Activated CD4-positive, alpha-beta T cell treated with anti-CD3 and anti-CD28 coated beads for 36 hours (primary cell): ENCODE measurements at regions not wholly inside any gene's neighbourhood (a gene's known extent, or its start where the extent isn't known, plus 50 kb on each side); places are given as distances from the start of the nearest gene placed in this dataset.
"Not testable (repeated sequence)": the region's sequence is repeated elsewhere in the genome, so short reads cannot be mapped to it uniquely, and the experiment has no call there.

Source experiments
- ATAC-seq: fragments of 200-7000 bp; cut with Tn5 transposase; one replicate; pipeline ENCODE4 v1.10.0; 2021; ENCODE audit warnings: mild to moderate bottlenecking, moderate library complexity
- CTCF ChIA-PET: fragments of 350-600 bp; sonication (Branson Sonifier 250); formaldehyde crosslinking; loops from one replicate; lab custom pipeline; 2021; ENCODE audit warnings: antibody characterized with exemption; lab: Charles Lee
- POLR2A ChIA-PET: fragments of 350-600 bp; sonication (Branson Sonifier 250); formaldehyde crosslinking; loops from one replicate; lab custom pipeline; 2021; ENCODE audit warnings: antibody characterized with exemption, inconsistent platforms; lab: Charles Lee
- DNase-seq: peaks from one replicate; pipeline ENCODE4 v3.0.0-alpha.2; 2020
- H3K27ac Mint-ChIP-seq: one replicate; pipeline ENCODE4 v1.8.0; 2021; ENCODE audit warnings: mixed read lengths
- H3K27me3 Mint-ChIP-seq: one replicate; pipeline ENCODE4 v1.8.0; 2021; ENCODE audit warnings: mixed read lengths
- H3K36me3 Mint-ChIP-seq: one replicate; pipeline ENCODE4 v1.8.0; 2021; ENCODE audit warnings: low read depth, mixed read lengths
- H3K4me1 Mint-ChIP-seq: one replicate; pipeline ENCODE4 v1.8.0; 2021; ENCODE audit warnings: mixed read lengths
- H3K4me3 Mint-ChIP-seq: one replicate; pipeline ENCODE4 v1.8.0; 2021; ENCODE audit warnings: mild to moderate bottlenecking, moderate library complexity, mixed read lengths
- H3K9me3 Mint-ChIP-seq: one replicate; pipeline ENCODE4 v1.8.0; 2021; ENCODE audit warnings: low read depth, mixed read lengths
- intact Hi-C, 2 experiments: fragments of 100-400 bp; cut with DNase I in 1 of 2; cut with micrococcal nuclease in 1 of 2; formaldehyde crosslinking; loops; one replicate each; pipeline versions ENCODE4 v1.14.2 to v1.15.1; 2022 to 2024; cut with DNase I, micrococcal nuclease

- no peak for DNase-seq
- H3K27me3 Mint-ChIP-seq: peaks cover 3% of the 10 kb centered on the region
- POLR2A ChIA-PET: no interaction called here
- H3K9me3 Mint-ChIP-seq: no peaks in the 10 kb centered on the region
- no peaks in the 10 kb centered on the region for H3K36me3 Mint-ChIP-seq
- ATAC-seq: no peak
- H3K4me1 Mint-ChIP-seq: no peaks in the 10 kb centered on the region
- intact Hi-C loops: no loop called here
- H3K4me3 Mint-ChIP-seq: no peak overlapping the region
- CTCF ChIA-PET: no interaction called here
- no peak overlapping the region for H3K27ac Mint-ChIP-seq
Measured at GRCh38 chr11:43135966-43136534, 175.7 kb upstream of the API5 start.

GRCh38 chr11:43138621-43139140, 173.1 kb upstream of the API5 start:
- peaks cover 6% of the 10 kb centered on the region for H3K9me3 Mint-ChIP-seq
- peaks cover 3% of the 10 kb centered on the region for H3K27me3 Mint-ChIP-seq
- ChIA-PET POLR2A (no interaction called here), CTCF (no interaction called here)
- no peaks in the 10 kb centered on the region for H3K4me1 Mint-ChIP-seq
- H3K27ac Mint-ChIP-seq: no peak overlapping the region
- no peak overlapping the region for H3K4me3 Mint-ChIP-seq
- ATAC-seq (no peak), DNase-seq (no peak)
- intact Hi-C loops: no loop called here
- H3K36me3 Mint-ChIP-seq: no peaks in the 10 kb centered on the region

- H3K36me3 Mint-ChIP-seq: no peaks in the 10 kb centered on the region
- DNase-seq: peak; percentile 7
- H3K4me3 Mint-ChIP-seq: no peak overlapping the region
- H3K27me3 Mint-ChIP-seq: no peaks in the 10 kb centered on the region
- CTCF ChIA-PET: no interaction called here
- no peak overlapping the region for H3K27ac Mint-ChIP-seq
- H3K9me3 Mint-ChIP-seq: peaks cover 9% of the 10 kb centered on the region
- POLR2A ChIA-PET: no interaction called here
- intact Hi-C loops: no loop called here
- no peaks in the 10 kb centered on the region for H3K4me1 Mint-ChIP-seq
- ATAC-seq: peak; percentile 53
Measured at GRCh38 chr11:43145653-43146052, 166.1 kb upstream of the API5 start.

GRCh38 chr11:43150697-43151096, 161.1 kb upstream of the API5 start:
- ChIA-PET CTCF (no interaction called here), POLR2A (no interaction called here)
- no peaks in the 10 kb centered on the region for H3K27me3 Mint-ChIP-seq
- DNase-seq (no peak), ATAC-seq (no peak)
- H3K4me1 Mint-ChIP-seq: no peaks in the 10 kb centered on the region
- H3K9me3 Mint-ChIP-seq: peaks cover 2% of the 10 kb centered on the region
- intact Hi-C loops: loop anchor here in 1 of 2 experiments (10.0 kb wide), 1 partner anchor 154 kb away; no protein-coding TSS in a partner anchor
- no peak overlapping the region for H3K27ac Mint-ChIP-seq
- H3K4me3 Mint-ChIP-seq: no peak overlapping the region
- no peaks in the 10 kb centered on the region for H3K36me3 Mint-ChIP-seq

GRCh38 chr11:43164831-43165230, 147.0 kb upstream of the API5 start:
- no peaks in the 10 kb centered on the region for H3K36me3 Mint-ChIP-seq
- ChIA-PET POLR2A (no interaction called here), CTCF (interaction anchor here (0.8 kb wide), 1 partner anchor 12 kb away, joined by 4 read pairs; no protein-coding TSS in a partner anchor)
- ATAC-seq: no peak
- H3K9me3 Mint-ChIP-seq: peaks cover 16% of the 10 kb centered on the region
- H3K4me1 Mint-ChIP-seq: no peaks in the 10 kb centered on the region
- intact Hi-C loops: no loop called here
- no peak for DNase-seq
- H3K4me3 Mint-ChIP-seq: no peak overlapping the region
- no peaks in the 10 kb centered on the region for H3K27me3 Mint-ChIP-seq
- H3K27ac Mint-ChIP-seq: no peak overlapping the region

GRCh38 chr11:43165393-43165792, 146.4 kb upstream of the API5 start:
- intact Hi-C loops, POLR2A ChIA-PET, H3K27ac Mint-ChIP-seq, H3K27me3 Mint-ChIP-seq, DNase-seq, H3K4me1 Mint-ChIP-seq, ATAC-seq, H3K4me3 Mint-ChIP-seq, H3K36me3 Mint-ChIP-seq, CTCF ChIA-PET: not testable (repeated sequence)
- H3K9me3 Mint-ChIP-seq: peaks cover 16% of the 10 kb centered on the region

- peaks cover 14% of the 10 kb centered on the region for H3K9me3 Mint-ChIP-seq
- H3K27me3 Mint-ChIP-seq, H3K27ac Mint-ChIP-seq, ATAC-seq, DNase-seq, H3K4me3 Mint-ChIP-seq, H3K4me1 Mint-ChIP-seq, H3K36me3 Mint-ChIP-seq, POLR2A ChIA-PET, intact Hi-C loops: not testable (repeated sequence)
- CTCF ChIA-PET: interaction anchor here (0.7 kb wide), 1 partner anchor 683 kb away, joined by 5 read pairs; no protein-coding TSS in a partner anchor
Measured at GRCh38 chr11:43168241-43168640, 143.6 kb upstream of the API5 start.

- no peaks in the 10 kb centered on the region for H3K4me1 Mint-ChIP-seq
- intact Hi-C loops: no loop called here
- H3K27ac Mint-ChIP-seq: no peak overlapping the region
- peaks cover 3% of the 10 kb centered on the region for H3K9me3 Mint-ChIP-seq
- H3K36me3 Mint-ChIP-seq: no peaks in the 10 kb centered on the region
- ChIA-PET CTCF (interaction anchor here (0.7 kb wide), 1 partner anchor 45 kb away, joined by 3 read pairs; no protein-coding TSS in a partner anchor), POLR2A (no interaction called here)
- H3K4me3 Mint-ChIP-seq: no peak overlapping the region
- no peak for DNase-seq
- no peak for ATAC-seq
- no peaks in the 10 kb centered on the region for H3K27me3 Mint-ChIP-seq
Measured at GRCh38 chr11:43172477-43172876, 139.3 kb upstream of the API5 start.

- Mint-ChIP-seq H3K9me3 (no peaks in the 10 kb centered on the region), H3K27me3 (peaks cover 4% of the 10 kb centered on the region), H3K36me3 (no peaks in the 10 kb centered on the region), H3K4me3 (no peak overlapping the region), H3K4me1 (no peaks in the 10 kb centered on the region), H3K27ac (no peak overlapping the region)
- DNase-seq (no peak), ATAC-seq (no peak)
- intact Hi-C loops: no loop called here
- ChIA-PET POLR2A (no interaction called here), CTCF (no interaction called here)
Measured at GRCh38 chr11:43177975-43178374, 133.8 kb upstream of the API5 start.

GRCh38 chr11:43194459-43194858, 117.3 kb upstream of the API5 start:
- H3K36me3 Mint-ChIP-seq, H3K27ac Mint-ChIP-seq, H3K4me1 Mint-ChIP-seq, H3K4me3 Mint-ChIP-seq, CTCF ChIA-PET, DNase-seq, ATAC-seq, H3K9me3 Mint-ChIP-seq, H3K27me3 Mint-ChIP-seq, POLR2A ChIA-PET, intact Hi-C loops: not testable (repeated sequence)

- H3K4me3 Mint-ChIP-seq: no peak overlapping the region
- H3K4me1 Mint-ChIP-seq: no peaks in the 10 kb centered on the region
- no peak overlapping the region for H3K27ac Mint-ChIP-seq
- no peak for DNase-seq
- intact Hi-C loops: no loop called here
- no peak for ATAC-seq
- no peaks in the 10 kb centered on the region for H3K36me3 Mint-ChIP-seq
- peaks cover 4% of the 10 kb centered on the region for H3K9me3 Mint-ChIP-seq
- CTCF ChIA-PET: no interaction called here
- POLR2A ChIA-PET: no interaction called here
- no peaks in the 10 kb centered on the region for H3K27me3 Mint-ChIP-seq
Measured at GRCh38 chr11:43197379-43197778, 114.4 kb upstream of the API5 start.

- Mint-ChIP-seq H3K4me3 (no peak overlapping the region), H3K27me3 (no peaks in the 10 kb centered on the region), H3K9me3 (peaks cover 4% of the 10 kb centered on the region), H3K27ac (no peak overlapping the region), H3K36me3 (no peaks in the 10 kb centered on the region), H3K4me1 (no peaks in the 10 kb centered on the region)
- DNase-seq (no peak), ATAC-seq (no peak)
- CTCF ChIA-PET: no interaction called here
- POLR2A ChIA-PET: no interaction called here
- intact Hi-C loops: no loop called here
Measured at GRCh38 chr11:43200031-43200430, 111.8 kb upstream of the API5 start.
